H1 (cell line): ENCODE measurements at regions not wholly inside any gene's neighbourhood (a gene's known extent, or its start where the extent isn't known, plus 50 kb on each side); places are given as distances from the start of the nearest gene placed in this dataset.

ENCODE experiments used
- CTCF ChIA-PET: fragments of 300-600 bp; sonication (Branson Sonifier 250); formaldehyde crosslinking; loops from one replicate; lab custom pipeline; 2021; ENCODE audit not compliant: partially characterized antibody; lab: Charles Lee
- POLR2A ChIA-PET: fragments of 300-600 bp; sonication (Branson Sonifier 250); formaldehyde crosslinking; loops from one replicate; lab custom pipeline; 2021; ENCODE audit warnings: inconsistent platforms; ENCODE audit not compliant: partially characterized antibody; lab: Charles Lee
- DNase-seq, 2 experiments: peaks; one replicate each; pipeline versions ENCODE4 v3.0.0 to v3.0.0-alpha.2; 2010 to 2022; ENCODE audit warnings: low spot score in 2 of 2, low read depth in 1 of 2, mixed read lengths in 1 of 2
- FAIRE-seq: peaks from 2 replicates; lab custom pipeline; 2011; peaks lifted over from hg19 to GRCh38; lab: Jason Lieb, UNC
- H2AFZ ChIP-seq: 2 replicates; pipeline ENCODE4 v1.8.1; 2012; ENCODE audit warnings: low read length, inconsistent platforms
- H2AK5ac ChIP-seq: 2 replicates; pipeline ENCODE4 v1.6.1; 2013; ENCODE audit warnings: low read depth, low read length
- H2BK120ac ChIP-seq: replicated peaks from 2 replicates; pipeline ENCODE3; 2013; ENCODE audit warnings: low read depth, low read length, inconsistent platforms
- H2BK12ac ChIP-seq: 2 replicates; pipeline ENCODE4 v1.6.1; 2013; ENCODE audit warnings: low read depth, low read length
- H2BK15ac ChIP-seq: 2 replicates; pipeline ENCODE4 v1.6.1; 2013; ENCODE audit warnings: low read length
- H2BK20ac ChIP-seq: 2 replicates; pipeline ENCODE4 v1.6.1; 2013; ENCODE audit warnings: low read length
- H2BK5ac ChIP-seq: 2 replicates; pipeline ENCODE4 v1.6.1; 2013; ENCODE audit warnings: low read depth, low read length
- H3K14ac ChIP-seq: 2 replicates; pipeline ENCODE4 v1.6.1; 2013; ENCODE audit warnings: inconsistent platforms; ENCODE audit not compliant: insufficient read length
- H3K18ac ChIP-seq: 2 replicates; pipeline ENCODE4 v1.6.1; 2013; ENCODE audit warnings: low read length; ENCODE audit errors: extremely low read depth
- H3K23ac ChIP-seq: 2 replicates; pipeline ENCODE4 v1.6.1; 2013; ENCODE audit warnings: inconsistent platforms; ENCODE audit not compliant: insufficient read length
- H3K23me2 ChIP-seq: 2 replicates; pipeline ENCODE4 v1.6.1; 2013; ENCODE audit warnings: low read depth, low read length
- H3K27ac ChIP-seq: 2 replicates; pipeline ENCODE4 v1.6.1; 2011; ENCODE audit warnings: low read depth, low read length, inconsistent platforms
- H3K27me3 ChIP-seq, 4 experiments: replicated peaks in 1 of 4; 1 replicate in 1 of 4; 2 replicates in 3 of 4; pipeline versions ENCODE4 v1.6.1 to v1.8.1; 2011 to 2013; ENCODE audit warnings: low read length in 3 of 4, mild to moderate bottlenecking in 3 of 4, inconsistent platforms in 2 of 4, mixed read lengths in 2 of 4, moderate library complexity in 1 of 4; ENCODE audit not compliant: control insufficient read depth in 3 of 4, insufficient read depth in 3 of 4; ENCODE audit errors: extremely low read depth in 1 of 4
- H3K36me3 ChIP-seq, 4 experiments: 2 replicates each; pipeline versions ENCODE4 v1.6.1 to v1.8.1; 2011 to 2013; ENCODE audit warnings: mild to moderate bottlenecking in 4 of 4, low read length in 3 of 4, moderate library complexity in 2 of 4, control low read depth in 1 of 4, inconsistent platforms in 1 of 4; ENCODE audit not compliant: insufficient read depth in 4 of 4, control insufficient read depth in 2 of 4
- H3K4ac ChIP-seq: replicated peaks from 2 replicates; pipeline ENCODE3; 2013; ENCODE audit warnings: low read length, low read depth, mixed read lengths, inconsistent platforms; ENCODE audit not compliant: insufficient read length
- H3K4me1 ChIP-seq, 4 experiments: replicated peaks in 1 of 4; 1 replicate in 1 of 4; 2 replicates in 3 of 4; pipeline versions ENCODE4 v1.6.1 to v1.8.1; 2011 to 2013; ENCODE audit warnings: low read length in 3 of 4, inconsistent platforms in 2 of 4, mixed read lengths in 1 of 4; ENCODE audit not compliant: insufficient read depth in 4 of 4, control insufficient read depth in 3 of 4
- H3K4me2 ChIP-seq, 2 experiments: 2 replicates each; pipeline versions ENCODE4 v1.6.1 to v1.8.1; 2011 to 2013; ENCODE audit warnings: low read depth in 2 of 2, low read length in 2 of 2, control low read depth in 1 of 2, inconsistent platforms in 1 of 2, mild to moderate bottlenecking in 1 of 2; ENCODE audit not compliant: insufficient read depth in 1 of 2
- H3K4me3 ChIP-seq, 4 experiments: fragments of 200-600, 300-600 bp in 1 of 4; sonication (generic), shearing (Covaris generic), sonication (Bioruptor Twin) in 1 of 4; 2 replicates each; pipeline versions ENCODE4 v1.5.1 to v1.8.1; 2011 to 2016; ENCODE audit warnings: low read length in 4 of 4, low read depth in 3 of 4, control low read depth in 2 of 4, inconsistent platforms in 2 of 4, mild to moderate bottlenecking in 2 of 4, mixed read lengths in 1 of 4, moderate library complexity in 1 of 4; ENCODE audit not compliant: insufficient read depth in 2 of 4; ENCODE audit errors: extremely low read depth in 1 of 4
- H3K56ac ChIP-seq: replicated peaks from 2 replicates; pipeline ENCODE3; 2013; ENCODE audit warnings: low read depth, mild to moderate bottlenecking, mixed read lengths, low read length, inconsistent platforms; ENCODE audit not compliant: insufficient read length
- H3K79me1 ChIP-seq: 2 replicates; pipeline ENCODE4 v1.6.1; 2013; ENCODE audit warnings: low read depth, low read length, control low read depth
- H3K79me2 ChIP-seq, 2 experiments: 2 replicates each; pipeline versions ENCODE4 v1.6.1 to v1.8.1; 2012 to 2013; ENCODE audit warnings: low read length in 2 of 2, mild to moderate bottlenecking in 2 of 2, inconsistent platforms in 1 of 2; ENCODE audit not compliant: insufficient read depth in 2 of 2, control insufficient read depth in 1 of 2
- H3K9ac ChIP-seq, 4 experiments: replicated peaks in 1 of 4; 1 replicate in 1 of 4; 2 replicates in 3 of 4; pipeline versions ENCODE4 v1.6.1 to v1.8.1; 2011 to 2013; ENCODE audit warnings: low read depth in 3 of 4, low read length in 3 of 4, control low read depth in 2 of 4, mild to moderate bottlenecking in 2 of 4, moderate library complexity in 2 of 4, inconsistent platforms in 1 of 4; ENCODE audit errors: extremely low read depth in 1 of 4
- H3K9me3 ChIP-seq, 2 experiments: 2 replicates each; pipeline versions ENCODE4 v1.6.1 to v1.8.1; 2012 to 2013; ENCODE audit warnings: mild to moderate bottlenecking in 2 of 2, moderate library complexity in 2 of 2, control low read depth in 1 of 2, inconsistent platforms in 1 of 2, low read depth in 1 of 2, low read length in 1 of 2, mixed read lengths in 1 of 2; ENCODE audit not compliant: insufficient read depth in 2 of 2
- H4K20me1 ChIP-seq, 2 experiments: replicated peaks in 1 of 2; 2 replicates each; pipeline versions ENCODE3 to v1.8.1; 2011 to 2013; ENCODE audit warnings: inconsistent platforms in 2 of 2, low read length in 2 of 2, mild to moderate bottlenecking in 1 of 2; ENCODE audit not compliant: insufficient read depth in 2 of 2, control insufficient read depth in 1 of 2
- H4K5ac ChIP-seq: 2 replicates; pipeline ENCODE4 v1.6.1; 2013; ENCODE audit warnings: low read length, low read depth, mixed read lengths, inconsistent platforms; ENCODE audit not compliant: insufficient read length
- H4K8ac ChIP-seq: 2 replicates; pipeline ENCODE4 v1.8.0; 2013; ENCODE audit warnings: mild to moderate bottlenecking, moderate library complexity, low read length, inconsistent platforms; ENCODE audit not compliant: insufficient read depth; ENCODE audit errors: extremely low read depth
- H4K91ac ChIP-seq: replicated peaks from 2 replicates; pipeline ENCODE3; 2013; ENCODE audit warnings: low read length, mixed read lengths, inconsistent platforms; ENCODE audit not compliant: insufficient read length
- BACH1 ChIP-seq: IDR thresholded peaks from 2 replicates; pipeline ENCODE4 v1.6.1; 2012; ENCODE audit warnings: low read length, improper control_type of control experiment
- CBX5 ChIP-seq: fragments of 300-800, 300-1000 bp; sonication (generic); IDR thresholded peaks from 2 replicates; pipeline ENCODE4 v1.7.1; 2016; ENCODE audit warnings: antibody characterized with exemption, low read length, low read depth
- CBX8 ChIP-seq: fragments of 300-800, 300-1000 bp; sonication (generic); IDR thresholded peaks from 2 replicates; pipeline ENCODE4 v1.7.1; 2016; ENCODE audit warnings: low read depth, low read length, borderline replicate concordance
- EGR1 ChIP-seq: IDR thresholded peaks from 2 replicates; pipeline ENCODE4 v1.6.1; 2011; ENCODE audit warnings: low read depth, low read length, borderline replicate concordance
- HDAC6 ChIP-seq: IDR thresholded peaks from one replicate; pipeline ENCODE4 v1.7.1; 2012; ENCODE audit warnings: low read depth, mild to moderate bottlenecking, inconsistent platforms, low read length, moderate library complexity
- KDM4A ChIP-seq: IDR thresholded peaks from one replicate; pipeline ENCODE4 v1.7.1; 2012; ENCODE audit warnings: low read depth, mild to moderate bottlenecking, moderate library complexity, low read length, inconsistent platforms; ENCODE audit not compliant: severe bottlenecking
- KDM5A ChIP-seq: fragments of 200-600 bp; IDR thresholded peaks from 2 replicates; pipeline ENCODE4 v1.7.1; 2012; ENCODE audit warnings: mild to moderate bottlenecking, low read length, inconsistent platforms, mixed read lengths
- RBBP5 ChIP-seq: IDR thresholded peaks from 2 replicates; pipeline ENCODE4 v1.7.1; 2012; ENCODE audit warnings: low read depth, mild to moderate bottlenecking, inconsistent platforms, low read length, moderate library complexity, borderline replicate concordance
- RFX5 ChIP-seq: IDR thresholded peaks from 2 replicates; pipeline ENCODE4 v1.6.1; 2011; ENCODE audit warnings: low read depth, low read length, improper control_type of control experiment, borderline replicate concordance
- RXRA ChIP-seq: IDR thresholded peaks from 2 replicates; pipeline ENCODE4 v1.6.1; 2011; ENCODE audit warnings: low read depth, mild to moderate bottlenecking, low read length, moderate library complexity; ENCODE audit not compliant: insufficient read depth
- SAP30 ChIP-seq: fragments of 300-600 bp; sonication (generic); IDR thresholded peaks from 2 replicates; pipeline ENCODE4 v1.7.1; 2012; ENCODE audit warnings: low read length, moderate library complexity, mild to moderate bottlenecking, inconsistent platforms; ENCODE audit not compliant: insufficient read depth, insufficient replicate concordance
- SIN3A ChIP-seq, 2 experiments: IDR thresholded peaks in 1 of 2; conservative IDR thresholded peaks in 1 of 2; 2 replicates each; pipeline ENCODE4 v1.6.1; 2011 to 2012; ENCODE audit warnings: low read length in 2 of 2, improper control_type of control experiment in 1 of 2, low read depth in 1 of 2, mild to moderate bottlenecking in 1 of 2
- SIX5 ChIP-seq: IDR thresholded peaks from 2 replicates; pipeline ENCODE4 v1.6.1; 2011; ENCODE audit warnings: mild to moderate bottlenecking, low read depth, low read length
- SP1 ChIP-seq: IDR thresholded peaks from 2 replicates; pipeline ENCODE4 v1.6.1; 2011; ENCODE audit warnings: low read depth, low read length
- SP4 ChIP-seq: IDR thresholded peaks from 2 replicates; pipeline ENCODE4 v1.6.1; 2012; ENCODE audit warnings: low read length, inconsistent platforms
- TEAD4 ChIP-seq: IDR thresholded peaks from 2 replicates; pipeline ENCODE4 v1.6.1; 2012; ENCODE audit warnings: low read depth, low read length, inconsistent platforms, mixed read lengths
- WGBS, 2 experiments: shearing (Covaris generic) in 1 of 2; methylation state at CpG; one replicate each; pipeline versions ENCODE4 v1.1.6 to v1.1.7; 2013 to 2015; ENCODE audit warnings: low lambda C conversion rate in 2 of 2, mixed read lengths in 2 of 2, inconsistent platforms in 1 of 2, low coverage in 1 of 2, missing lambda C conversion rate in 1 of 2; ENCODE audit not compliant: insufficient replicate concordance in 2 of 2, insufficient coverage in 1 of 2, insufficient read length in 1 of 2; ENCODE audit errors: extremely low coverage in 1 of 2, missing lambda C conversion rate in 1 of 2; 5-methylcytosine and 5-hydroxymethylcytosine counted together

GRCh38 chr18:53586923-53587322 lies 637.5 kb downstream of the MBD2 start:
- no peaks in the 10 kb centered on the region; the same call in 1 of the 2 replicates for H3K23me2 ChIP-seq
- FAIRE-seq (no peak), DNase-seq (no peak)
- H2BK20ac ChIP-seq = no peak overlapping the region
- H4K91ac ChIP-seq = no peak overlapping the region
- no peak overlapping the region for H4K5ac ChIP-seq
- H3K56ac ChIP-seq = no peak overlapping the region
- no peaks in the 10 kb centered on the region for H3K79me2 ChIP-seq
- H2BK15ac ChIP-seq = no peak overlapping the region
- no peaks in the 10 kb centered on the region; the same call in 1 of the 2 replicates for H3K79me1 ChIP-seq
- no peak overlapping the region for H2BK5ac ChIP-seq
- H3K4ac ChIP-seq = no peak overlapping the region
- no peaks in the 10 kb centered on the region for H3K27me3 ChIP-seq
- H3K4me3 ChIP-seq = no peak overlapping the region
- H3K4me1 ChIP-seq = no peaks in the 10 kb centered on the region
- POLR2A ChIA-PET = no interaction called here
- no peak overlapping the region for H2AK5ac ChIP-seq
- H2BK12ac ChIP-seq = no peak overlapping the region
- no peak overlapping the region for H3K23ac ChIP-seq
- no peak overlapping the region for H3K9ac ChIP-seq
- no peaks in the 10 kb centered on the region for H3K36me3 ChIP-seq
- CTCF ChIA-PET = interaction anchor here (0.6 to 1.2 kb wide), 2 partner anchors 19 to 448 kb away, joined by 3 to 4 read pairs; no protein-coding TSS in a partner anchor
- no peak overlapping the region for H3K14ac ChIP-seq
- H2AFZ ChIP-seq = 0 out of 2 replicates have a peak overlapping the region, but pooled peaks have one; percentile 24
- H4K20me1 ChIP-seq = no peaks in the 10 kb centered on the region
- H4K8ac ChIP-seq = no peak overlapping the region
- H3K27ac ChIP-seq = no peak overlapping the region
- no peak overlapping the region for H3K18ac ChIP-seq
- no peaks in the 10 kb centered on the region for H3K9me3 ChIP-seq
- H2BK120ac ChIP-seq = no peak overlapping the region
- 88% methylated on average over 4 of the region's 4 CpGs; no CpG with 5 or more reads in 1 of the 2 experiments for WGBS, 2 experiments
- H3K4me2 ChIP-seq = no peak overlapping the region
- TF ChIP-seq SIN3A (conservative IDR thresholded peaks at IDR 0.05 in 1 of 2, IDR thresholded peaks at IDR 0.05 in 1 of 2; ENCODE audit: low read depth in 1 of 2, low read length in 2 of 2) (no peak), KDM5A (no peak), RXRA (no peak), RBBP5 (no peak), SP1 (no peak), TEAD4 (no peak), HDAC6 (no peak), SP4 (no peak), RFX5 (no peak), CBX8 (no peak), SAP30 (no peak), BACH1 (no peak), KDM4A (no peak), CBX5 (no peak), EGR1 (no peak), SIX5 (no peak)
